NCI-H82 treated with DMSO at 0.1 percent for 48 hours (cell line): ENCODE measurements at regions not wholly inside any gene's neighbourhood (a gene's known extent, or its start where the extent isn't known, plus 50 kb on each side); places are given as distances from the start of the nearest gene placed in this dataset.
A peak's percentile ranks its signal among the peaks of the same experiment; 100 is the strongest.
"Not testable (repeated sequence)": the region's sequence is repeated elsewhere in the genome, so short reads cannot be mapped to it uniquely, and the experiment has no call there.

Experiments
- DNase-seq: peaks from one replicate; lab custom pipeline; 2025; ENCODE audit not compliant: unreplicated experiment; lab: John Stamatoyannopoulos, UW

DNA sequence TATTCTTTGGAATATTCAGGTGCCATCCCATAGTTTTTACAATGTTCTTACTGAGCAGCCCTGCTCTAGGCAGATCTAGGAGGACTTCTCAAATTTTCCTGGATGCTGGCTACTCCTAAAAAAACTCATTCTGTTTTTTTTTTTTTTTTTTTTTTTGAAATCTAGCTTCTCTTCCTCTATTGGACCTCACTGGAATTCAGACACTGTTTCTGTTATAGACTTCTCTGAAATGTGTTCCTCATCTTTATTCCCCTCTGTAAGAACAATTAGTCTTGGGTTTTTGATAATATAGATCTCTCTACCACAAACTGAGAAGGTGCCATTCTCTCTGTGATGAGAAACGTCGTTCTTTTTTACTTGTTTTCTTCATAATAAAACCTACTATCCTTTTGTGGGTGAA lies 115.3 kb upstream of the CCND2 start:
- DNase-seq = no peak

DNA sequence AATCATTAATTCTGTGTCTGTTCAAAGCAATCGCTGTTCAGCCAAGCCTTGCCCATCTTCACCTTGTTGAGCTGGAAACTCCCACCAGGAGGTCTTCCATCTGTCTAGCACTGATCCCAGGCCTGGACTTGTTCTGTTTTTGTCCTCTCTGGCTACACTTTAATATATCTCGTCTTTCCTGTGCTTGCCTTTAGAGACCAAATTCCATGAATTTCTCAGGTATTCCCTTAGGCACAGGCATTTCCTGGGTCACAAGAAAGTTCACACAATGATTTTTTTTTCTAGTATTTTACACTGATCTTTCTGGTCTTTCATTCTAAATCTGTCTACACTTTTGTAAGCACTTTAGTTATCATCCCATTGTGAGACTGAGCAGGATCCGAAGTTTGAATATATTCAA lies 116.4 kb upstream of the CCND2 start:
- no peak for DNase-seq

DNA sequence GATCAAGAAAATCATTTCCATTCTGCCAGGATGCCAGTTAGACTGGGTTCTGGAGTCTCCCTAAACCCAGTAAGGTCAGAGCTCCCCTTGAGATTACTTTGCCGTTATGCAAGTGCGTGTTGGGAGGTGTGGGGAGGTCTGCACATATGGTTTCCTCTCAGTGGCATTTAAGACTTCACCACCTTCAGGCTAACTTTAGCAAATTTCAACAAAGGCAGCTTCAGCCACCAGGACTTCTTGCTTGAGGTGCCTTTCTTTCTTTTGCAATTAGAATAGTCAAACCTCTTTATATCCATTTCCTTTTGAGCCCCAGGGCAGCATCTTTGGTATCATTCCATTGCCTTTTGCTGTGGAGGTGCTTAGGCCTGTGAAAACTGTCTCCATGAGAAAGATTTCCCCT lies 117.2 kb upstream of the CCND2 start:
- DNase-seq = no peak

DNA sequence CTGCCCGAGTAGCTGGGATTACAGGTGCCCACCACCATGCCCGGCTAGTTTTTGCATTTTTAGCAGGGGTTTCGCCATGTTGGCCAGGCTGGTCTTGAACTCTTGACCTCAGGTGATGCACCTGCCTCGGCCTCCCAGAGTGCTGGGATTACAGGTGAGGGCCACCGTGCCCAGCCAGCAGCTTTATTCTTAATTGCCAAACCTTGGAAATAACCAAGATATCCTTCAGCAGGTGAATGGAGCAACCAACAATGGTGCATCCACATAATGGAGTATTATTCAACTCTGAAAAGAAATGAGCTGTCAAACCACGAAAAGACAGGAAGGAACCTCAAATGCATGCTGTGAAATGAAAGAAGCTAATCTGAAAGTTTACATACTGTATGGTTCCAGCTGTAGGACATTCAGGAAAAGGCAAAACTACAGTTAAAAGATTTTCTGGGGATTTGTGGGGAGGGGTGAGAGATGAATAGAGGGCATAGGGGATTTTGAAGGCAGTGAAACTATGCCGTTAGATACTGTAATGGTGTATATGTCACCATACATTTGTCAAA lies 118.8 kb upstream of the CCND2 start:
- no peak for DNase-seq

DNA sequence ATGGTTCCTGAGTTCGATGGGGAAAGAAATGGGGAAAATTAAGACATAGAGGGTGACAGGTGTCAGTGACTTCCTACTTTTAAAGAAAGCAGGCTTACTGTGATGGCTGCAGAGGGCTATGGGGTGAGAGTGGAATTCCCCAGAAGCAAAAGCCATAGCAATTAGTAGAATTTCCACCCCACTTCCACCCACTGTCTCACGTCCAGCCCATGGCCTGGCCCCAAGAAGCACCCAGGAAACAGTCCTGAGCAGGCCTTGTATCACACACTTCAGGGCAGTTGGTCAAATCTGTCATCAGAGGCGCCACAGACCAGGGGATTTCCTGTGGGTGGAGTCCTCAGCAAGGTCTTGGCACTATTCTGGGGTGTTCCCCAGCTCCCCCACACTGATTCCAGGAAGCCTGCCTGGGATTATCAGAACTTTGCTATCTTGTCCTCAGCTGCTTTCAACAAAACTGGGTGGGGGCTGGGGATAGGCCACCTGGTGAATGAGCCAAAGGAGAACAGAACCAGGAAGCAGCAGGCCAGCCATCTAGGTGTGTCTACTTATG lies 120.1 kb upstream of the CCND2 start:
- DNase-seq = no peak

DNA sequence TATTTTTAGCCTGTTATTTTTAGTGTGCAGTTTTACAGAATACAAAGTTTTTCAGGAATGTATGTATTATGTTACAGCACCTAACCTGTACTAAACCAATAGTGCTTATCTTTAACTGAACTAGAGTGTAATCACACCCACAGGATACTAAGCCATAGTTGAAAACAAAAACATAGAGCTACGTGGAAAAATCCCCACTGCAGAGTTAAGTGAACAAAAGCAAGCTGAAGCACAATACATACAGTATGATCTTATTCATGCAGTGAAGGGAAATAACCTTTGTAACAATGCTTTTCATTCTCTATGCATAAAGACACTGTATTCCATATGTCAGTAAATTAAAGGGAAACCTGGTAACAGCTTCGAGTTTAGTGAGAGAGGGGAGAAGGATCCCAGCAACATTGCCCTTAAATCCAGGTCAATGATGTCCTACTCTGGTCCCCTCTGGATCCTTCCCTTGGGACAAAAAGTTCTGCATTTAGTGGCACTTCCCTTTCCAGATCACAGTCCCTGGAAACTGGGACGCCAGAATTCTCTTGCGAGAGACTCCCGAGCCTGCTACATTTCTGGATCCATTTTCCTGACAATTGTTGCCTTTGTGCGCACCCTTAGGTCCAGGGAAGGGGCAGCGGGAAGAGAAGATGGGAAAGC lies 121.3 kb upstream of the CCND2 start:
- no peak for DNase-seq

DNA sequence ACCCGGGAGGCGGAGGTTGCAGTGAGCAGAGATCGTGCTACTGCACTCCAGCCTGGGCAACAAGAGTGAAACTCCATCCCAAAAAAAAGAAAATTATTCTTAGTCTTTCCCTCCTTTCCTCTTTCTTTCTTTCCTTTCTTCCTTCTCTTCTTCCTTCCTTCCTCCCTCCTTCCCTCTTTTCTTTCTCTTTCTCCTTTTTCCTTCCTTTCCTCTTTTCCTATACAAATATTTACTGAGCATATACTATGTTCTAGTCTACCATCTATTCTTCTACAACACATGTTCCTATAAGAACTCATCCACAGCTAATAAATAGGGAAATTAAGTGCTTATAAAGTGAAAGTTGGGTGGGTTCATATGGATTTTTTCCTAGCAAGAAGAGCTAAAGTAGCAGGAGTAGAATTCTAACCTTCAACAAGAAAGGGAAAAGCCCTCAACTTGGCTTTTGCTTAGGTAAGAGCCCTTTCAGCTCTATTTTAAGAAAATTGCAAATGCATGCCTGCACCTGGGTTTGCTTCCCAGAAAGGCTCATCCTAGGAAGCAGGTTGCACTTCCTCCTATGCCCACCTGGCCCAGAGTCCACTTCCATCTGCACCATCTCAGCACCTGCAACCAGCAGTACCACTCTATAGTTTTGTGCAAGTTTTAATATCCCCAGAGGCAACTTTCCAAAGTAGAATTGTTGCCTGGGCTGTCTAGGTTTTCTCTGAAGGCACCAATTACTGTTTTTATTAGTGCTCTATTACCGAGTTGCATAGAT lies 122.0 kb upstream of the CCND2 start:
- no peak for DNase-seq

DNA sequence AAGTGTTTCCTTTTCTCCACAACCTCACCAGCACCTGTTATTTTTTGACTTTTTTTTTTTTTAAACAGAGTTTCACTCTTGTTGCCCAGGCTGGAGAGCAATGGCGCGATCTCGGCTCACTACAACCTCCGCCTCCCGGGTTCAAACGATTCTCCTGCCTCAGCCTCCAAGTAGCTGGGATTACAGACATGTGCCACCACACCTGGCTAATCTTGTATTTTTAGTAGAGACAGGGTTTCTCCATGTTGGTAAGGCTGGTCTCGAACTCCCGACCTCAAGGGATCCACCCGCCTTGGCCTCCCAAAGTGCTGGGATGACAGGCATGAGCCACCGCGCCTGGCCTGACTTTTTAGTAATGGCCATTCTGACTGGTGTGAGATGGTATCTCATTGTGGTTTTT lies 123.2 kb upstream of the CCND2 start:
- DNase-seq = not testable (repeated sequence)

DNA sequence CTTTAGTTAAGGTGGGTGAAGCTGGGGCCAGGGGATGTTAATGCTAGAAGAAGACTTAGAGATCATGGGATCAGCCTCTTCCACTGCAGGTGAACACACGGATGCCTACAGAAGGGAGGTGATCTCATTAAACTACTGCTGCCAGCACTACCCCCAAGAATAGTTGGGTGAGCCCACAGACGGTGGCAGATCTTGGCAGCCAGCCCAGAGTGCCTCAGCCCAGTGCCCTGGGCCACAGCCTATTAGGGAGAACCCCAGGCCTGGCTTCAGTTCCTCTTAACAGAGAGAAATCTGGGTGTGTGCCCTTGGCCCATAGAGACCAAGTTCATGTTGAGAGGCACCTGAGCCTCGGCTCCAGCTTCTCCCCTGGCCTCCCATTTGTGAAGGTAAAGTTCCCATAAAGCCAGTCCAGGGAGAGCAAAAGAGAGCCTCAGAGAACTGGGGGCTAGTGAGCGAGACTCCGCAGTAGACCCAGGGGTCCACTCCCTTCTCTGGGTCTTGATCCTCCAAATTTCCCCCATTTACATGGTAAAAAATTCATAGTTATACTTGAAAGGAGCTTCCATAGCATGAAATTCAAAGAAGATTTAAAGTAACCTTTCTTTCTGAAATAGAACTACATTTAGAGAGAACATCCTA lies 125.0 kb upstream of the CCND2 start:
- DNase-seq = no peak

DNA sequence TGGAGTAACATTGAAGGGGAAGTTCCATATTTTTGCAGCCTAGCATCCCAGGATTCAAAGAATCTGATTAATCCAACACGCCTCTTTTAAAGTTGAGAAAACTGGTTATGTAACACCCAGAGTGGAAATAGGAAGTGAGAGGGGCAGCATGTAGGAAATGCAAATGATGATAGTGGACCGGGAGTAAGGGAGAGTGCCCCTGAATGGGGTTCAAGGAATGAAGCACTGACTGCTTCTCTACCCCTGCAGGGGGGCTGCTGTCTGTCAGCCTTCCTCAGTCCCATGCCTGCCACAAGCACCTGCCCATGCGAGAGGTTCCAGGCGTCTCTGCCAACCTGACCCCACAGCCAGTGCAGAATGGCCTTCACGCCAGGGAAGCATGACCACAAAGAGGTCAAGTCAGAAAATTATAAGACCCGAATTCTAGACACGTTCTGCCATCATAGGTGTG lies 126.5 kb upstream of the CCND2 start:
- no peak for DNase-seq

DNA sequence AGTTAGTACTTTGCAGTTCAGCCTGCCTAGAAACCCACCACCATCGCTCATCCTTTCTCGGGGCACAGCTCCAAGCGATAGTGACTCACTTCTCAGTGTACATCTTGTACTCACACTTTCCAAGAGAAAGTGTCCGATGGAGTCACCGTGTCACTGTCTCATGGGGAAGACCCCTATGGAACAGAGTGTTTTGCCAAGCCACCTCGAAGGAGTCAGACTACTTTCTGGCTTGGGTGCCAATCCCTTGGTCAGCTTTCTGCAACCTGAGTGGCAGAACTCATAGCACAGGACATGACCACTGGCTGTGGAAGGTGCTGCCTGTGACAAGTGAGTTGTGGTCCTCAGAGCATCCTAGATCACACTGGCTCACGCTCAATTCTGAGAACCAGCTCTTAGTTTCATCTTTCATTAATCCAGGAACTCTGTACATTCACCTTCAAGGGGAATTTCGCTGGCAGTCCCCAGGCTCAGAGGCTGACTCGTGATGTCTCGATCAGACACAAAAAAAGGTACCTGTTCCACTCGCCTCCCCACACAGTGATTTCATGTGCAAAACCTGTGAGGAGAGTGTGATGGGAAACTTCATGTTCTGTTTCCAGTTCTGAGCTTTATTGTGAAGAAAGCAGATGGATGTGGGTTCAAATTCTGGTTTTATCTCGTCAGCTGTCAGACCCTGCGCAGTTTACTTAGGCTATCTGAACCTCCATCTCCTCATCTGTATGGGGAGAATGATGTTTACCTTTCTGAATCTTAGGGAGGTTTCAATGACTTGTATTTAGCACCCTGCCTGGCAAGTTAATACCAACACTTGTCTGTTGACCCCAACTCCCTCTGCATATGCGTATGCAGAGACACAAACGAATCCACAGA lies 127.3 kb upstream of the CCND2 start:
- no peak for DNase-seq

DNA sequence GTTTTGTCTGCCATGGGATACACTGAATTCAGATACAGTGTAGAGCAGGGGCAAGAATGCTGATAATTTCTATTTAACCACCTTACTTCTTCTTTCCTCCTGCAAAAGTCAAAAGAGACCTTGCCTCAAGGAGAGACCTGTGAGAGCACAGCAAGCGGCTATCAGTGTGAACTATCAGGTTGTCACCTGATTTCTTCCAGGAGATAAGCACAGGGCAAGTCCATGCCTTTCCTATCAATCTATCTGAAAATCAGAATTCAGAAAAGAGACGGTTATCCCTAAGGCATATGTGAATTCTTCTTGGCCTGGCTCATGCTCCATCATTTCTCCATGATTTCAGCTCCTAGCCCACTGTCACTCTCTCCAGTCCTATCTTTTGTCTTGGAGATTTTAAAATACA lies 128.9 kb upstream of the CCND2 start:
- DNase-seq = no peak

DNA sequence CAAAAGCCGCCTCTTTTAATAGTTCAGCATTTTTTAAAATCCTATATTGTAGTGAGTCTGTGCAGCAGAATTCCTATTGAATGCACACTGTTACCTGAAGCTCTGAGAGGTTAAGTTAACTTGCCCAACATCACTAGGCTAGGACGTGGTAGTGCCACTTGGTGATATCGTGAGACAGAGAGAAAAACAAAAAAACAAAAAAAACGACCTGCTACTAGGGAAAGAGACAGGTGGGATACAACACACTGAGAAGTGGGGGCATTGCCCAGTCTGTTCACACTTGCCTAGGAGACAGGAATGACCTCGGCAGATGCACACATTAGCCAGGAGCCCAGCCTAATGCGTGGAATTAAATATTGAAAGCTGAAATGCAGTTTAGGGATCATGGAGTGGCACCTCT lies 129.7 kb upstream of the CCND2 start:
- no peak for DNase-seq

DNA sequence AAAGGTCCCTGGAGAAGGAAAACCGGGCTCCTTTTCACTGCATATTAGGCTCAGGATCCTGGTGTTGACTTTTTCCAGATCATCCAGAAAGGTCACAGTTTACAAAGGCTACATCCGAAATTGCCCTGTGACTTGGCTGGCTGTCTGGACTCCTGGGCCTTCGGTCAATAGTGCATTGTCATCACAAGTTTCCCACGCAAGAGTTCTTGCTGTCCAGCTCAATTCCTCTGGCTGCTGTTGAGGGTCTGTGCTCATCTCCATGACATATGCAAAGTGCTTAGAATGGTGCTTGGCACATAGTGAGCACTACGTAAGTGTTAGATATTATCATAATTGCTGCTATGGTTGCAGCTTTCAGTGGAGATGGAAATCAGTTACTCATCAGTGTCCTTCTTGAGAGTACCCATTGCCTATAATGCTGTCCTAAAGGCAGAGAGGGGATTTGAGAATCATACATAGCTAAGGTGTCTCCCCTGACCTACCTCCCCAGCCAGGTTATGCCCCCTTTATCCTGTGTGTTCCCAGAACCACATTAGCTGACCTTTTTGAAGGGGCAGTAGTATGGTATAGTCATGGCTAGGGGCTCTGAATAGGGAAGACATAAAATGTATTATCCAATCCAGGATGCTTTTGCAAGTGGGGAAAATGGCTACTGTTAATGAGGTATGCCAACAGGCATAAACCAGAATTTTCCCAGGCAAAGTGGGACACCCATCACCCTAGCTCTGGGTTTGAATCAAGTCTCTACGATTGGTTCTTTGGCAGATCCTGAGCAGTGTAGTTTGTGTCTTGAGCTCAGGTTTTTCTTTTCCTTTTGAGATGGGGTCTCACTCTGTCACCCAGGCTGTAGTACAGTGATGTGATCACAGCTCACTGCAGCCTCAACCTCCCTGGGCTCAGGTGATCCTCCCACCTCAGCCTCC lies 132.0 kb upstream of the CCND2 start:
- no peak for DNase-seq

DNA sequence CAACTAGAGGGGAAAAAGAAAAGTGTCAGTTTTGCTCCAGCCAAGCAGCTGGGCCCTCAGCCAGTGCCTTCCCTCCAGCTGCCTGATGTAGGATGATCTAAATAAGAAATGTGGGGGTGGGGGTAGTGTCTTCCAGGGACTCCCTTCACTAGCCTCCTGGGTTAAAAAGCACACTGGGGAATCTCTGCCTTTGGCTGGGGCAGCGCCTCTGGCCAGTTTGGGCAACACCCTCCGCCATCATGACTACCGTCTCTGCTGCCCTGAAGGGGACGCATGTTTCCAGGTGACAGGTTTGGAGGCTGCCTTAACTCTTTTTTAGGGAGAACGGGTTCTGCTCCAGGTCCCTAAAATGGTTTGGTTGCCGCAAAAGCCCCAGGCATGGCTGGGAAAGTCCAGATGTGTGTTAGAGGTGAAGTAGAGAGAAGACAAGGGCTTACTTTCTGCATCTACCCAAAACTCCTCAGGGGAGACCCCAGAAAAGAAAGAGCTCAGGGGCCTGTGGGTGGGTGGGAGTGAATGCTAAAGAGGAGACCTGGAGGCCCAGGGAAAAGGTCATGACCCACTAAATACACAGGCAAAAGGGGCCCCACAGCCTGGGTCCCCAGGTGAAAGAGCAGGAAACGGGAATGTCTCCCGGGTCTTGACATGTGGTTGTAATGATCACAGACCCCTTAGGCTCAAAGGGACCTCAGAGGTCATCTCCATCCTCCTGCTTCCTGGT lies 132.8 kb upstream of the CCND2 start:
- no peak for DNase-seq

DNA sequence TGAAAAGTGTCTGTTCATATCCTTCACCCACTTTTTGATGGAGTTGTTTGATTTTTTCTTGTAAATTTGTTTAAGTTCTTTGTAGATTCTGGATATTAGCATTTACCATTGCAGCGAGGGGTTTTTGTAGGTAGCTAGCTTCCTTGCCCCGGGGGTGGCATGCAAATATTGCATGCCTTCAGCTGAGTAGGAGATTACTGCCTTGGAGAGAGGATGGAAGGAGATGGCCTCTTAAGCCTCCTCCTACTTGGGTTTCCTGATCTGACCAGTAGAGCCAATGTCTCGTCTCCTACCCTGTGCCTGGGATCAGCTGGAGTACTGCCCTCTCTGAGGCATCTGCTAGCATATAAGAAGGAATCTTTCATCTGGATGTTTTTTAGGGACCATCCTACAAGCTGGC lies 134.4 kb upstream of the CCND2 start:
- DNase-seq = no peak

DNA sequence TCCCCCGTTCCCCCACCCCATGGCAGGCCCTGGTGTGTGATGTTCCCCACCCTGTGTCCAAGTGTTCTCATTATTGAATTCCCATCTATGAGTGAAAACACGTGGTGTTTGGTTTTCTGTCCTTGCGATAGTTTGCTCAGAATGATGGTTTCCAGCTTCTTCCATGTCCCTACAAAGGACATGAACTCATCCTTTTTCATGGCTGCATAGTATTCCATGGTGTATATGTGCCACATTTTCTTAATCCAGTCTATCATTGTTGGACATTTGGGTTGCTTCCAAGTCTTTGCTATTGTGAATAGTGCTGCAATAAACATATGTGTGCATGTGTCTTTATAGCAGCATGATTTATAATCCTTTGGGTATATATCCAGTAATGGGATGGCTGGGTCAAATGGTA lies 135.0 kb upstream of the CCND2 start:
- not testable (repeated sequence) for DNase-seq

DNA sequence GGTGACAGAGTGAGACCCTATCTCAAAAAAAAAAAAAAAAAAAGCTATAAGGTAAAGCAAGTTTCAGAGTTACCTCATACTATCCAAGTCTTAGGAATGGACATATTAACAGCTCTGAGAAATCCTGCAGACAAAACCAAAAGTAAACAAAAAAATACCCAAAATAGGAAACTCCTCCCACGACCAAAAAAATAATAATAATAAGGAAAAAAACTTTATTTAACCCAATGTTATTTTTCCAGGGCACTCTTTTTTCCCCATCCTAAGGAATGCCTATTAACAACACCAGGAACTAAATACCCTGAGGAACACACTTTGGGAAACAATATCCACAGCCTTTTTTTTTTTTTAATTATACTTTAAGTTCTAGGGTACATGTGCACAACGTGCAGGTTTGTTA lies 135.5 kb upstream of the CCND2 start:
- no peak for DNase-seq

DNA sequence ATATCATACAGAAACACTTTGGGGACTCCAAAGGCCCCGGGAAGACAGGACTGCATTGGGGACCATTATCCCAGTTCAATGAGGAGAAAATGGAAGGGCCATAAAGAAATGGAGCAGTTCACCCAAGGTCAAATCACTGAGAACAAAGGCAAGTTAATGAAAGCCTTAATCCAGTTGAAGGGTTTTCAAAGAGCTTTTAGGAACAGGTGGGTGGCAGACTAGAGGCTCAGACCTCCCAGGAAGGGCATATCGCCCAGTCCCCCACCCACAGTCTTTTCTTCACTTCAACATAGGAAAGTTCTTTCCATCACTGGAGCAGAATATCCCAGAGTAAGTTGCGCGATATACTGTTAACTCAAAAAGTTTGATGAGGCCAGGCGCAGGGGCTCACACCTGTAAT lies 136.1 kb upstream of the CCND2 start:
- DNase-seq = peak; percentile 71
